HG03354 (cell line): ENCODE measurements at regions not wholly inside any gene's neighbourhood (a gene's known extent, or its start where the extent isn't known, plus 50 kb on each side); places are given as distances from the start of the nearest gene placed in this dataset.
"Not testable (repeated sequence)": the region's sequence is repeated elsewhere in the genome, so short reads cannot be mapped to it uniquely, and the experiment has no call there.

ENCODE experiments used
- ATAC-seq: cut with Tn5 transposase; IDR thresholded peaks from one replicate; pipeline ENCODE4 v1.9.1; 2021; ENCODE audit warnings: mild to moderate bottlenecking; ENCODE audit not compliant: unreplicated experiment, poor library complexity, severe bottlenecking

GRCh38 chr1:198809247-198809646 lies 170.4 kb downstream of the PTPRC start:
- ATAC-seq: no peak

GRCh38 chr1:198811449-198811848 lies 172.6 kb downstream of the PTPRC start:
- no peak for ATAC-seq

- ATAC-seq: no peak
These were observed 184.8 kb downstream of the PTPRC start for GRCh38 chr1:198823626-198824025.

GRCh38 chr1:198825254-198825653 lies 186.4 kb downstream of the PTPRC start:
- no peak for ATAC-seq

GRCh38 chr1:198829356-198829755 lies 190.5 kb downstream of the PTPRC start:
- no peak for ATAC-seq

DNA sequence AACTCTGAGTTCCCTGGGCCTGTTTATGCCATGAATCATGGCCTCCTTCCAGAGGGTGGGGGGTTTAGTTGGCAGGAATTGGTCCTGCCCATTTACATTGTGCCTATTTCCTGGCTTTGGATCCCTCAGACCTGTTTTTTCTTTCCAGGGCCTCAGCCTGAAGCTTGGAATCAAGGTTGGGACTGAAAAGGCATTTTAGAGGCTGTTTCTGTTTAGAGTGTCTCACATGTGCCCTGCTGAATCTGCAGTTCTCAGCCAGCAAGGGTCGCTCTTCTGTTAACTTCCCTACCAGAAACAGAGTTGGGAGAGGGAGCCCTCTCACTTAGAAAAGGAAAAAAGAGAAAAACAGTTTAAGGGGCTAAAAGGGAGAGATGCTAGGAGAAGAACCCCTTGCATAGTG lies 191.1 kb downstream of the PTPRC start:
- ATAC-seq: no peak

GRCh38 chr1:198830412-198830811 lies 191.6 kb downstream of the PTPRC start:
- no peak for ATAC-seq

GRCh38 chr1:198833706-198834503 lies 195.1 kb downstream of the PTPRC start:
- ATAC-seq: no peak

GRCh38 chr1:198837278-198838021 lies 198.6 kb downstream of the PTPRC start:
- ATAC-seq: no peak

- no peak for ATAC-seq
These were observed 199.1 kb downstream of the PTPRC start for GRCh38 chr1:198838022-198838342.

GRCh38 chr1:198841477-198841876 lies 202.6 kb downstream of the PTPRC start:
- no peak for ATAC-seq

- ATAC-seq: no peak
These were observed 203.8 kb downstream of the PTPRC start for GRCh38 chr1:198842686-198843085.

- ATAC-seq: no peak
These were observed 206.4 kb downstream of the PTPRC start for GRCh38 chr1:198845271-198845670.

- ATAC-seq: no peak
These were observed 207.0 kb downstream of the PTPRC start for GRCh38 chr1:198845851-198846250.

GRCh38 chr1:198846556-198846955 lies 207.7 kb downstream of the PTPRC start:
- ATAC-seq: no peak

DNA sequence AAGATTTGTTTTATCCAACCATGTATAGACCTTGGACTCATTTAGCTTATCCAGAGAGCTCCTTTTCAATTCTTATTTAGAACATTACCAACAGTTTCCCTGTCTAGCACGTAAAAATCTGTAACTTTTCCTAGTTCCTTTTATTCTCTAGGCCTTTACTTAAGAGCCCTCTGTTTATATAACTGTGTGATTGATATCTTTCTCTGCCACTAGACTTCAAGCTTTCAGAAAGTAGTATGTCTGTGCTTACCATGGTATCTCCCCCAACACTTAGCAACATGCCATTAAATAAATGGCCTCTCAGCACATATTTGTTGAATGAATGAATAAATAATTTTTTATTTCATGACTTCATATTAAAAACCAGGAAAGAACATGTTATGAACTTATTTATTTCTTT lies 209.4 kb downstream of the PTPRC start:
- ATAC-seq: no peak

- ATAC-seq: no peak
These were observed 209.8 kb downstream of the PTPRC start for GRCh38 chr1:198848649-198849048.

DNA sequence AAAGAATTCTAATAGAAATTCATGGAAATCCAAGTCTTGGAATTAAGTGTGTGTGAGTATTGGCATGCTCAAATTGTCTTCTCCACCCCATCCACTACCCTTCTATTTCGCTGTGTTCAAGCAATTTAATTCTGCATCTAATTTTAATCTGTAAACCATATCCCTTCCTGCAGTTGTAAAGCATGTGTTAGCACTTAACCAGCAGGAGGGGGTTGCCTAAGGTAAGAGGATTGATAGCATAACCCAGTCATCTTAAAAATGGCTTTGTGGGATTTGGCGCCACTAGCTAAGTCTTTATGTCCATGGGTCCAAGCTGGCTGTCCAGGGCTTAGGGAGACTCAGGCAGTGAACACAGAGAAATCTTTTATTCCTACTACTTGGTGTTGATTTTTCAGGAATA lies 210.3 kb downstream of the PTPRC start:
- no peak for ATAC-seq

DNA sequence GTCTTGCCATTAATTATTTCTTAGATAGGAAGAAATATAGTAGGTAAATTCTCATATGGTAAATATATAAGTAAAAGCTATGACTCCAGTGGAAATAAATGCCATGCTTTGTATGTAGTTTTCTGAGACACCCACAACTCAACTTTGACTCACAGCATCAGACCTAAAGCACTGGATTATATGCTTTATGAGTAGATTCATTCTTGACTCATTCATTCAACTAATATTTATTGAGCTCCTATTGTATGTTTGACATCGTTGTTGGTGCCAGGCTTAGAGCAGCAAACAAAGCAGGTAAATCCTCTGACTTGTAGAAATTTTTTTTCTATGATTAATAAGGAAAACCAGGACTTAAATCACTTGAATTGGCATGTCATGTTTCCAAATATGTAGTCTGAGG lies 211.4 kb downstream of the PTPRC start:
- no peak for ATAC-seq

- ATAC-seq: not testable (repeated sequence)
These were observed 212.1 kb downstream of the PTPRC start for GRCh38 chr1:198850966-198851365.

DNA sequence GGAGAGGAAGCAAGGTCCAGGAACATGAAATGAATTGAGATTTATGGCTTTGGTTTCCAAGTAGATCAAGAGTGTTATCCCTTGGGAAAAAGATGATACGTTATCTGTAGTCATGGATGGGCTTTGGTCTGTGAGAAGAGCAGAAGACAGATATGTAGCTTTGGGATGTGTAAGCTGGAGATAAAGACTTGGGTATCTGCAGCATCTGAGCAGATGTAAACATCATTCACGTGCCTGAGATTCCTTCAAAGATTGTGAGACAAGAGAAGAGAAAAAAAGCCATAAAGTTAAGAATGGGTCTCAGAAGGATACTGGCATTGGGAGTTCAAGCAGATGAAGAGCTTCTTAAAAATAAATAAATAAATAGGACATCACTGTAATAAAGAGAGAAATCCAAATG lies 217.8 kb downstream of the PTPRC start:
- no peak for ATAC-seq
